ENCODE measurements at regions not wholly inside any gene's neighbourhood (a gene's known extent, or its start where the extent isn't known, plus 50 kb on each side); places are given as distances from the start of the nearest gene placed in this dataset.

DNA sequence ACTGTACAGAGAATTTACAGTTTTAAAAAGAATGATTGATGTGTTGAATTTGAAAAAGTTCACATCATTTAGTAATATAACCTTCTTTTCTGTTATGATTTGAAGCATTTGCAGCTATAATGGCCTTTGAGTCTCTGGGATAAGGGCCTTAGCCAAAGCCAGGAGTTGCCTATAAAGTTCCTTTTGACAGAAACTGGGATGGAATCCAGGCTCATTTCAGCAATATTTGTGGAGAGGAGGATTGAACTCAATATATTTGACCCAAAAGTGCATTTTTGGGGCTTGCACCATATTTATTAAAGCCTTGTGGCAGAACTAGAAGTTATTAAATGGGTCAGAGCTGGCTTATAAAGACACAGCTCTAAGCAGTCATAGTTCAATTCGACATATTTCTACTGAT lies 348.7 kb upstream of the EPHA3 start:
- TF ChIP-seq, protein P1, sequence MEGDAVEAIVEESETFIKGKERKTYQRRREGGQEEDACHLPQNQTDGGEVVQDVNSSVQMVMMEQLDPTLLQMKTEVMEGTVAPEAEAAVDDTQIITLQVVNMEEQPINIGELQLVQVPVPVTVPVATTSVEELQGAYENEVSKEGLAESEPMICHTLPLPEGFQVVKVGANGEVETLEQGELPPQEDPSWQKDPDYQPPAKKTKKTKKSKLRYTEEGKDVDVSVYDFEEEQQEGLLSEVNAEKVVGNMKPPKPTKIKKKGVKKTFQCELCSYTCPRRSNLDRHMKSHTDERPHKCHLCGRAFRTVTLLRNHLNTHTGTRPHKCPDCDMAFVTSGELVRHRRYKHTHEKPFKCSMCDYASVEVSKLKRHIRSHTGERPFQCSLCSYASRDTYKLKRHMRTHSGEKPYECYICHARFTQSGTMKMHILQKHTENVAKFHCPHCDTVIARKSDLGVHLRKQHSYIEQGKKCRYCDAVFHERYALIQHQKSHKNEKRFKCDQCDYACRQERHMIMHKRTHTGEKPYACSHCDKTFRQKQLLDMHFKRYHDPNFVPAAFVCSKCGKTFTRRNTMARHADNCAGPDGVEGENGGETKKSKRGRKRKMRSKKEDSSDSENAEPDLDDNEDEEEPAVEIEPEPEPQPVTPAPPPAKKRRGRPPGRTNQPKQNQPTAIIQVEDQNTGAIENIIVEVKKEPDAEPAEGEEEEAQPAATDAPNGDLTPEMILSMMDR (IDR thresholded peaks at IDR 0.05) = no peak
- TF ChIP-seq POLR2A (IDR thresholded peaks at IDR 0.05) = no peak

Data from breast epithelium (tissue), 3 donors.